ENCODE measurements at regions not wholly inside any gene's neighbourhood (a gene's known extent, or its start where the extent isn't known, plus 50 kb on each side); places are given as distances from the start of the nearest gene placed in this dataset.
"Not testable (repeated sequence)": the region's sequence is repeated elsewhere in the genome, so short reads cannot be mapped to it uniquely, and the experiment has no call there.

GRCh38 chr7:52472006-52472620 is 563.3 kb upstream of the POM121L12 start:
- DNase-seq: no peak

GRCh38 chr7:52465216-52465615 is 570.2 kb upstream of the POM121L12 start:
- peak in 1 of 2 donors; percentile 1 for DNase-seq

- no peak for DNase-seq
These were observed 572.1 kb upstream of the POM121L12 start for GRCh38 chr7:52463341-52463740.

GRCh38 chr7:52462474-52462873 is 573.0 kb upstream of the POM121L12 start:
- DNase-seq: no peak

GRCh38 chr7:52455571-52455970 is 579.9 kb upstream of the POM121L12 start:
- DNase-seq: no peak

- DNase-seq: no peak
These were observed 584.6 kb upstream of the POM121L12 start for GRCh38 chr7:52450816-52451215.

GRCh38 chr7:52447581-52448180 is 587.8 kb upstream of the POM121L12 start:
- DNase-seq: no peak

GRCh38 chr7:52436278-52436677 is 599.2 kb upstream of the POM121L12 start:
- peak; percentile 2 to 4 for DNase-seq

GRCh38 chr7:52431082-52431815 is 604.2 kb upstream of the POM121L12 start:
- no peak for DNase-seq

- DNase-seq: no peak
These were observed 612.2 kb upstream of the POM121L12 start for GRCh38 chr7:52423251-52423650.

- DNase-seq: no peak
These were observed 622.4 kb upstream of the POM121L12 start for GRCh38 chr7:52413051-52413450.

- no peak for DNase-seq
These were observed 625.4 kb upstream of the POM121L12 start for GRCh38 chr7:52410032-52410431.

GRCh38 chr7:52406808-52407207 is 628.6 kb upstream of the POM121L12 start:
- no peak for DNase-seq

- DNase-seq: no peak
These were observed 652.7 kb upstream of the POM121L12 start for GRCh38 chr7:52382731-52383130.

GRCh38 chr7:52369922-52370321 is 665.5 kb upstream of the POM121L12 start:
- no peak for DNase-seq

GRCh38 chr7:52365349-52365748 is 670.1 kb upstream of the POM121L12 start:
- DNase-seq: no peak

- no peak for DNase-seq
These were observed 672.9 kb upstream of the POM121L12 start for GRCh38 chr7:52362521-52362920.

GRCh38 chr7:52360541-52360940 is 674.9 kb upstream of the POM121L12 start:
- DNase-seq: no peak

GRCh38 chr7:52355053-52355452 is 680.4 kb upstream of the POM121L12 start:
- DNase-seq: no peak

- DNase-seq: no peak
These were observed 683.1 kb upstream of the POM121L12 start for GRCh38 chr7:52352013-52352981.

GRCh38 chr7:52344015-52344414 is 691.4 kb upstream of the POM121L12 start:
- no peak for DNase-seq

- no peak for DNase-seq
These were observed 695.4 kb upstream of the POM121L12 start for GRCh38 chr7:52340067-52340466.

GRCh38 chr7:52328328-52328727 is 707.1 kb upstream of the POM121L12 start:
- DNase-seq: not testable (repeated sequence)

Data from hippocampal formation (tissue), 2 donors.